ENCODE measurements at regions not wholly inside any gene's neighbourhood (a gene's known extent, or its start where the extent isn't known, plus 50 kb on each side); places are given as distances from the start of the nearest gene placed in this dataset.

DNA sequence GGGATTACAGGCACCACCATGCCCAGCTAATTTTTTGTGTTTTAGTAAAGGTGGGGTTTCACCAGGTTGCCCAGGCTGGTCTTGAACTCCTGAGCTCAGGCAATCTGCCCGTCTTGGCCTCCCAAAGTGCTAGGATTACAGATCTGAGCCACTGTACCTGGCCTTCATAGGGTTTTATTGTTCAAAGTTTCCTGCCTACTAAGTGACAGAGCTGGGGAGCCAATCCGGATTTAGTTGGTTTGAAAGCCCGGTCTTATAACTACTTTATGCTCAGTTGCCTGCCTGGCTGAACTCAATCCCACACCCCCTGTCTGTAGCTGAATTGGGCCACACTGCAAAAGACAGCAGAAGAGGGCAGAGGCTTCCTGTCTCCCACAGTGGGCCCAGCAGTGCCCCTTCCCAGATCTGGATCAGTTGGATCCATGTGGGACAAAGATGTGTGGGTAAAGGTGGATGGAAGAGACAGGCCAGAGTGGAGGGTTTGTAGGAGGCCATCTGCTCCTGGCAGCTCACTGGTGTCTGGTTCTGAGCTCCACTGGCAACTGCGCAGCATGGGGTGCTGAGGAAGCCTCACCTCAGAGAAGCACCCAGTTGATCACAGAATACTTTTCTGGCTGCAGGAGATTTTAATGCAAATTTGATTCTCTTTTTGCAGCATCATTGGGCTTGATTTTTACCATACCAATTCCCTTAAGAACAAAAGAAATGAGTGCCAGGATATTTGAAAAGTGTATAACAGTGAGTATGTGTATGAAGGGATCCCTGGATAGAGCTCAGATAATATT, 144.9 kb downstream of the DDX1 start:
- H3K36me3 Mint-ChIP-seq (ENCODE audit: insufficient read depth, unreplicated experiment): no peaks in the 10 kb centered on the region
- intact Hi-C loops (cut with micrococcal nuclease; ENCODE audit: unreplicated experiment): no loop called here
- no peak overlapping the region for H3K27ac Mint-ChIP-seq (ENCODE audit: unreplicated experiment)
- H3K4me1 Mint-ChIP-seq (ENCODE audit: low read depth, unreplicated experiment): peaks cover 9% of the 10 kb centered on the region
- CTCF ChIA-PET: no interaction called here
- DNase-seq: no peak
- H3K9me3 Mint-ChIP-seq (ENCODE audit: low read depth, unreplicated experiment): no peaks in the 10 kb centered on the region
- H3K4me3 Mint-ChIP-seq (ENCODE audit: low read depth, unreplicated experiment): no peak overlapping the region
- TF ChIP-seq, protein P1, sequence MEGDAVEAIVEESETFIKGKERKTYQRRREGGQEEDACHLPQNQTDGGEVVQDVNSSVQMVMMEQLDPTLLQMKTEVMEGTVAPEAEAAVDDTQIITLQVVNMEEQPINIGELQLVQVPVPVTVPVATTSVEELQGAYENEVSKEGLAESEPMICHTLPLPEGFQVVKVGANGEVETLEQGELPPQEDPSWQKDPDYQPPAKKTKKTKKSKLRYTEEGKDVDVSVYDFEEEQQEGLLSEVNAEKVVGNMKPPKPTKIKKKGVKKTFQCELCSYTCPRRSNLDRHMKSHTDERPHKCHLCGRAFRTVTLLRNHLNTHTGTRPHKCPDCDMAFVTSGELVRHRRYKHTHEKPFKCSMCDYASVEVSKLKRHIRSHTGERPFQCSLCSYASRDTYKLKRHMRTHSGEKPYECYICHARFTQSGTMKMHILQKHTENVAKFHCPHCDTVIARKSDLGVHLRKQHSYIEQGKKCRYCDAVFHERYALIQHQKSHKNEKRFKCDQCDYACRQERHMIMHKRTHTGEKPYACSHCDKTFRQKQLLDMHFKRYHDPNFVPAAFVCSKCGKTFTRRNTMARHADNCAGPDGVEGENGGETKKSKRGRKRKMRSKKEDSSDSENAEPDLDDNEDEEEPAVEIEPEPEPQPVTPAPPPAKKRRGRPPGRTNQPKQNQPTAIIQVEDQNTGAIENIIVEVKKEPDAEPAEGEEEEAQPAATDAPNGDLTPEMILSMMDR (IDR thresholded peaks at IDR 0.05; ENCODE audit: unreplicated experiment): no peak
- H3K27me3 Mint-ChIP-seq (ENCODE audit: unreplicated experiment): peaks cover 50% of the 10 kb centered on the region
- BruUV-seq (replicated peaks): no TSS peak

DNA sequence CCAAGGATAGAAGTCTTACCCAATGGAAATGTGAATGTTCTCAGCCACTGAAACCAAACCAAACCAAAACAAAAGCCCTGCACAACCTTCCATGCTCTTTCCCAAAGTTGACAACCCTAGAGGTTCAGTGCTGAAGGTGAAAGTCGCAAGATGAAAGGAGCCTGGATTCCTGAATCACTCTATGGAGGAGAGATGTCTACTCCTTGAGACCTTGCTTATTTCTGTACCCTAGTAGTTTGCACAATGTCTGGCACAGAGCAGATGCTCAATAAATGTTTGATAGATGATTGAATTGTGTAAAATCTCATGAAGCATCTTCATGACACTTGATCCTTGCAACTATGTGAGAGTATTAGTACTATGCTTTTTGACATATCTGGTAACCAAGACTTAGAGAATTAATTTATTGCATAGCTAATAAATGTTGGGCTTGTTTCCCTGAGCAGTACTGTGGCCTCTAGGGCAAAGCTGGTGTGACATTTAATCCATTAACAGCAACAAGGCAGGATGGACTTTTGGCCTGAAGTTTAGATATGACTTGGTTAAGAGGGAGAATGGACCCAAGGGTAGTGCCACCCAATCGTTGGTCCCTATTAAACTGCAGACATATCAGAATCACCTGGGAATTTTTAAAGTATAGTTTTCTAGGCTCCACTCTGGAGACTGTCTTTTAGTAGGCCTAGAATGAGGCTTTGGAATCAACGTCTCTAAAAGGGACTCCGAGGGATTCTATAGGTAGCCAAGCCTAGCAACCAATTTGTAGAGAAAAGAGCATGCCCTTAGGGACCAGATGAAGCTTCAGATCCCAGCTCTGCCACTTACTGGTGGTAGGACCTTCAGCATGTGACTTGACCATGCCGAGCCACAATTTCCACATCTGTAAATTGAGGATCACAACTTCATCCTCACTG, 145.9 kb downstream of the DDX1 start:
- no peaks in the 10 kb centered on the region for H3K9me3 Mint-ChIP-seq (ENCODE audit: low read depth, unreplicated experiment)
- BruUV-seq (replicated peaks): no TSS peak
- H3K27ac Mint-ChIP-seq (ENCODE audit: unreplicated experiment): no peak overlapping the region
- no peak overlapping the region for H3K4me3 Mint-ChIP-seq (ENCODE audit: low read depth, unreplicated experiment)
- TF ChIP-seq, protein P1 (IDR thresholded peaks at IDR 0.05; ENCODE audit: unreplicated experiment): no peak
- H3K4me1 Mint-ChIP-seq (ENCODE audit: low read depth, unreplicated experiment): peaks cover 9% of the 10 kb centered on the region
- H3K36me3 Mint-ChIP-seq (ENCODE audit: insufficient read depth, unreplicated experiment): no peaks in the 10 kb centered on the region
- CTCF ChIA-PET: no interaction called here
- intact Hi-C loops (cut with micrococcal nuclease; ENCODE audit: unreplicated experiment): no loop called here
- peaks cover 41% of the 10 kb centered on the region for H3K27me3 Mint-ChIP-seq (ENCODE audit: unreplicated experiment)
- no peak for DNase-seq

DNA sequence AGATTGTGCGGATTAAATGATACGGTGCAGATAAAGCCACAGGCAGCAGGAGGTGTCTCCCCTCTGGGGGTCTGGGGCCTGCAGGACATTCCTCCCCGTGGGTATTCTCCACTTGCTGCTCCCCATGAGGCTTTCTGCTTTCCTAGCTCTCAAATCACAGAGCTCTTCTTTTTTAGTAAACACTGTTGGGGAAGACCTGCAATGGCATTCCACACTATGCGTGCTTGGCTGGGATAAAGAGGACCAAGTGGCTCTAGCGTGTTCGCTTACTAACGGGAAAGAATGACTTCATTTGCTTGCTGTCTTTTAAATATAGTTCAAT, 146.5 kb downstream of the DDX1 start:
- Mint-ChIP-seq H3K4me1 (ENCODE audit: low read depth, unreplicated experiment) (peaks cover 9% of the 10 kb centered on the region), H3K36me3 (ENCODE audit: insufficient read depth, unreplicated experiment) (no peaks in the 10 kb centered on the region), H3K27ac (ENCODE audit: unreplicated experiment) (no peak overlapping the region), H3K9me3 (ENCODE audit: low read depth, unreplicated experiment) (no peaks in the 10 kb centered on the region), H3K4me3 (ENCODE audit: low read depth, unreplicated experiment) (no peak overlapping the region), H3K27me3 (ENCODE audit: unreplicated experiment) (peaks cover 40% of the 10 kb centered on the region)
- CTCF ChIA-PET: no interaction called here
- no peak for DNase-seq
- BruUV-seq (replicated peaks): no TSS peak
- intact Hi-C loops (cut with micrococcal nuclease; ENCODE audit: unreplicated experiment): no loop called here
- TF ChIP-seq, protein P1 (IDR thresholded peaks at IDR 0.05; ENCODE audit: unreplicated experiment): no peak

DNA sequence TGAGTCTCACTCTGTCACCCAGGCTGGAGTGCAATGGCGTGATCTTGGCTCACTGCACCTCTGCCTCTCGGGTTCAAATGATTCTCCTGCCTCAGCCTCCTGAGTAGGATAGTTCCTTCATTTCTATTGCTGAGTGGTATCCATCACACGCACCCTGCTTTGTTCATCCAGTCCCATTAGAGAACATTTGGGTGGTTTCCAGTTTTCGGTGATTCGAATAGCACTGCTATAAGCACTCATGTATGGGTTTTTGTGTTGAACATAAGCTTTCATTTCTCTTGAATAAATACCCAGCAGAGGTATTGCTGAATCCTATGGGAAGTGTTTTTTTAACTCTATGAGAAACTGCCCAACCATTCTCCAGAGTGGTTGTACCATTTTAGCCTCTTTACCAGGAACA, 147.3 kb downstream of the DDX1 start:
- peaks cover 38% of the 10 kb centered on the region for H3K27me3 Mint-ChIP-seq (ENCODE audit: unreplicated experiment)
- H3K4me1 Mint-ChIP-seq (ENCODE audit: low read depth, unreplicated experiment): peaks cover 5% of the 10 kb centered on the region
- H3K36me3 Mint-ChIP-seq (ENCODE audit: insufficient read depth, unreplicated experiment): no peaks in the 10 kb centered on the region
- H3K27ac Mint-ChIP-seq (ENCODE audit: unreplicated experiment): no peak overlapping the region
- no peak for DNase-seq
- no peaks in the 10 kb centered on the region for H3K9me3 Mint-ChIP-seq (ENCODE audit: low read depth, unreplicated experiment)
- H3K4me3 Mint-ChIP-seq (ENCODE audit: low read depth, unreplicated experiment): no peak overlapping the region
- BruUV-seq (replicated peaks): no TSS peak
- CTCF ChIA-PET: no interaction called here
- intact Hi-C loops (cut with micrococcal nuclease; ENCODE audit: unreplicated experiment): no loop called here
- TF ChIP-seq, protein P1 (IDR thresholded peaks at IDR 0.05; ENCODE audit: unreplicated experiment): no peak

Data from Calu3 (cell line).